Sigmoid colon (tissue), 4 donors: ENCODE measurements at regions not wholly inside any gene's neighbourhood (a gene's known extent, or its start where the extent isn't known, plus 50 kb on each side); places are given as distances from the start of the nearest gene placed in this dataset.

Experiments used
- CTCF ChIP-seq, 4 experiments: fragments of 450-650 bp in 3 of 4; fragments of 200-600 bp in 1 of 4; IDR thresholded peaks; one replicate each; pipeline ENCODE4 v1.5.1; 2016 to 2019; ENCODE audit warnings: antibody characterized with exemption in 4 of 4, mild to moderate bottlenecking in 3 of 4, moderate library complexity in 2 of 4
- EP300 ChIP-seq, 4 donors: sonication (generic); formaldehyde crosslinking; IDR thresholded peaks; one replicate each; pipeline ENCODE4 v1.6.1; 2017; ENCODE audit warnings: antibody characterized with exemption in 4 of 4
- POLR2AphosphoS5 ChIP-seq, 4 donors: sonication (generic); formaldehyde crosslinking; IDR thresholded peaks; one replicate each; pipeline ENCODE4 v1.6.1; 2017; ENCODE audit warnings: antibody characterized with exemption in 4 of 4

- TF ChIP-seq POLR2AphosphoS5 (IDR thresholded peaks at IDR 0.05) (no peak), CTCF (IDR thresholded peaks at IDR 0.05) (no peak), EP300 (IDR thresholded peaks at IDR 0.05) (no peak)
These were observed 395.5 kb upstream of the SMIM31 start for GRCh38 chr4:164358400-164358799.
